HG03066 (cell line): ENCODE measurements at regions not wholly inside any gene's neighbourhood (a gene's known extent, or its start where the extent isn't known, plus 50 kb on each side); places are given as distances from the start of the nearest gene placed in this dataset.

Experiments used
- ATAC-seq: cut with Tn5 transposase; IDR thresholded peaks from one replicate; pipeline ENCODE4 v1.9.1; 2021; ENCODE audit warnings: low read depth; ENCODE audit not compliant: unreplicated experiment

DNA sequence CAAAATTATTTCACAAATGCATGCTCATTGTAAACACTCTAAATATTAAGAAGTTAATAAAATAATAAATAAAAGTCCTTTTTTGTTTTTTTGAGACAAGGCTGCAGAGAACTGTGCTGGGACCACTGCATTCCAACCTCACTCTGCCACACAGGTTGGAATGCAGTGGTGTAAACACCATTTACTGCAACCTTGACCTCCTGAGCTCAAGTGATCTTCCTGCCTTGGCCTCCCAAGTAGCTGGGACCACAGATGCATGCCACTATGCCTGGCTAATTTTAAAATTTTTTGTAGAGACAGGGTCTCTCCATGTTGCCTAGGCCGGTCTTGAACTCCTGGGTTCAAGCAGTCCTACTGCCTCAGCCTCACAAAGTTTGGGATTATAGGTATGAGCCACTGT lies 578.4 kb downstream of the ZIC1 start:
- ATAC-seq: no peak

DNA sequence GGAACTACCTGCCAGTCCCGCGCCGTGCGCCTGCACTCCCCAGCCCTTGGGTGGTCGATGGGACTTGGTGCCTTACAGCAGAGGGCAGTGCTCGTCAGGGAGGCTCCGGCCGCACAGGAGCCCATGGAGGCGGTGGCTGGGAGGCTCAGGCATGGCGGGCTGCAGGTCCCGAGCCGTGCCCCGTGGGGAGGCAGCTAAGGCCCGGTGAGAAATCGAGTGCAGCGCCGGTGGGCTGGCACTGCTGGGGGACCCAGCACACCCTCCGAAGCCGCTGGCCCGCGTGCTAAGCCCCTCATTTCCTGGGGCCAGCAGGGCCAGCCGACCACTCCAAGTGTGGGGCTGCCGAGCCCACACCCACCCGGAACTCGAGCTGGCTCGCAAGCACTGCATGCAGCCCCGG lies 580.2 kb downstream of the ZIC1 start:
- no peak for ATAC-seq

DNA sequence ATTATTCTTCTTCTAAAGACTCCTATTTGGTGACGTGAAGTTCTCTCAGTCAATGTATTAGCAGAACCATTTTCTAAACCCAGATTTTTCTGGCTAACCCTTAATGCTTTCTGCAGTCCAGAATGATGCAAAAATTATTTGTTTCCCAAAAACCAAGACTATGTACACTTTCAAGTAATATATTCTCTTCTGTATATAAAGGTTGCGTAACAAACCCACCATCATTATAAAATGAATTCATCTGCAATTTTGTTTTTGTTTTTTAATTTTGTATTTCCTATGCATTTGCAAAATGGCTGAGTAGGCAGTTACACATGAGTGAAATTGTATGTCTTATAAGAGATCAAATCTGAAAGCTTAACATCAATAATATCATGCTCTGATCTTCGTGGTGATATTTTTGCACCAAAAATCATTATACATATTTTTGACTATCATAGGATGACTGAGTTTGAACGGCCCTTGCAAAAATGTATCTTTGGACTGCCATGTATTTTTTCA lies 593.6 kb downstream of the ZIC1 start:
- ATAC-seq: no peak

DNA sequence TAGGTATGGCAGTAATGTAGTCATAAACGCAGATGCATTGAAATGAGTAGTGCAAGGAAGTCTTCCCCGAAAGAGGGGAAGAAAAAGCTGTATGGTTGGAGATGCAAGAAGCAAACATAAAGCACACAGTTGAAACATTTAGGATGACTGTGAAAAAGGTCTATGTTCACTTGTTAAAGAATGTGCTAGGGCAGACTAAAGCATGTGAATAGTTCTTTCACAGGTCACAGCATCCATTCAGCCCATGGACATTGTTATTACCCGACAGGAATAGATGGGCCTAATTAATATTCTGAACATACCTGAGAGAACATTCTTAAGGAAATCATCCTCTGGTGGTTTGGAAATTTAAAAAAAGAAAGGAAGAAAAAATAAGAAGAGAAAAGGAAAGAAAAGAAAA lies 595.2 kb downstream of the ZIC1 start:
- no peak for ATAC-seq

DNA sequence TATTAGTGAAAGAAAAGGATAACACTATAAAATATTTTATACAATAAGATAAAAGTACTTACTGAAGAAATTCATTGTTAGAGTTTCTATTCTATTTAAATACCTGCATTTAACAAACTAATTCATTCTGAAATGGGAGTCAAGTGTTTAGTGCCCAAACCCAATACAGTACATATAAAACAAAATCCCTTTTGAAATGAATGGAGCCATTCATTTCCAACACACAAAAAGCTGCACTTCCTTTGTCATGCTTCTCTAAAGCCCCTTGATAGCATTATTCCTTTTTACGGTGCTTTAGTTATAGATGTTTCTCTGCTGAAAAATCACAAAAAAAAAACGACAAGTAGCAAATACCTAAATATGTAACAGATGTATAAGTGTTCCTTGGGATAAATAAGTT lies 596.3 kb downstream of the ZIC1 start:
- ATAC-seq: no peak

DNA sequence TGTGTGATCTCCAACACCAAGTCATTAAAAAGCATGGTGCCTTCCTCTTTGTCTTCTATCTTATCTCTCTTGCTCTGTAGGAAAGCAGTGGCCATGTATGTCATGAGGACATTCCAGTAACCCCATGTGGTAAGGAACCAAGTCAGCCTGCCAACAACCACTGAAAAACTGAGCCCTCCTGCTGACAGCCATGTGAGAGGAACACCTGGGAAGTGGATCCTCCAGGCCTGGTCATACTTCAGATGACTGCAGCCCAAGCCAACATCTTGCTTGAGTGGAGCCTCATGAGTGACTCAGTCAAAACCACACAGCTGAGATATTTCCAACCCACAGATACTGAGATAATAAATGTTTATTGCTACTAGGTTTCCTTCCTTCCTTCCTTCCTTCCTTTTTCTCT lies 597.3 kb downstream of the ZIC1 start:
- no peak for ATAC-seq

DNA sequence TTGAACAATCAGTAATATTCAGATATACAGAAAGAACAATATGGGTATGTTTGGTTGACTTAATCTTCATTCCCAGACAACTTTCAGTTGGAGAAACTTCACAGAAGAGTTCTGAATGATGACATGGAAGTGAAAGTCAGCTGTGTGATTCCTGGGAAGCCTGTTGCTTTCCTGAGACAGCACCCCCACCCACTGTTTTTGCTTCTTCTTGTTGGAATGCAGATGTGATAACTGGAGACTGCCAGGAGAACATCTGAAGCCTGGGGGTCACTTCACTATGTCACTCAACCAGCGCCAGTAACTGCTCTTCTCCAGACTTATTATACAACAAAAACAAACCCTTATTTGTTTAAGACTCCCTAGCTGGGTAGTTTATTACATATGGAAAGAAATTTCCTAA lies 599.4 kb downstream of the ZIC1 start:
- ATAC-seq: no peak

DNA sequence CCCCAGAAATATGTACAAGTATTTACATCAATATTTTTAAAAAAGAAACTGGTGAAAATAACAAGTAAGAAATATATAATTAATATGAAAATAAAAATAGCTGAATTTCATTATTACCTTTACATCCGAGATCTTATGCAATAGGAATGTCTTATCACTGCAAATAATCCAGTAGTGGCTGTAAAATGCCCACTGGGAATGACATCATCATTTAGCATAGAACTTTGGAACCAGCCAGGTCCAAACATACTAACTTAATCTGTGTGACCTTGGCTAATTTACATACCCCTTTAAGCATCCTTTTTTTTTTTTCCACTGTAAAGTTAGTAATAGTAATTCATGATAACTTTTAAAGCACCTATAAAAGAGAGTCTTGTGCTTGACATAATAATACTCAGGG lies 611.7 kb downstream of the ZIC1 start:
- ATAC-seq: no peak

DNA sequence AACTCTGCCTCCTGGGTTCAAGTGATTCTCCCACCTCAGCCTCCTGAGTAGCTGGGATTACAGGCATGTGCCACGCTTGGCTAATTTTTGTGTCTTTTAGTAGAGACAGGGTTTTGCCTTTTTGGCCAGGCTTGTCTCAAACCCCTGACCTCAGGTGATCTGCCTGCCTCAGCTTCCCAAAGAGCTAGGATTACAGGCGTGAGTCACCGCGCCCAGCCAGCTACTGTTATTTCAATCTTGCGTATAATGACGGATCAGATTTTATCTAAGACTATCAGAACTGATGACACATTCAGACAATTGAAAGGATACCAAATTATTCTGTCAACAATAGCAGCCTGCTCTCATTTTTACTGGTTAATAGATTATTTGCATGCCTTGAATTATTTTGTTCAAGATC lies 612.2 kb downstream of the ZIC1 start:
- no peak for ATAC-seq

DNA sequence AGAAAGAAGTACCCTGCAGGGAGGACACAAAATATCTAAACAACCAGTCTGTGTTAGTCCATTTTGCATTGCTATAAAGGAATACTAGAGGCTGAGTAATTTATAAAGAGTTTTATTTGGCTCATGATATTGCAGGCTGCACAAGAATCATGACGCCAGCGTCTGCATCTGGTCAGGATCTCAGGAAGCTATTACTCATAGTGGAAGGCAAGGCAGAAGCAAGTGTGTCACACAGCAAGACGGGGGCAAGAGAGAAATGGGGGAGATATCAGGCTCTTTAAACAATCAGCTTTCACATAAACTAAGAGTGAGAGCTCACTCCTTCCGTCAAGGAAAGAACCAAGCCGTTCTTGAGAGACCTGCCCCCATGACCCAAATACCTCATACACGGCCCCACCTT lies 614.8 kb downstream of the ZIC1 start:
- ATAC-seq: no peak

DNA sequence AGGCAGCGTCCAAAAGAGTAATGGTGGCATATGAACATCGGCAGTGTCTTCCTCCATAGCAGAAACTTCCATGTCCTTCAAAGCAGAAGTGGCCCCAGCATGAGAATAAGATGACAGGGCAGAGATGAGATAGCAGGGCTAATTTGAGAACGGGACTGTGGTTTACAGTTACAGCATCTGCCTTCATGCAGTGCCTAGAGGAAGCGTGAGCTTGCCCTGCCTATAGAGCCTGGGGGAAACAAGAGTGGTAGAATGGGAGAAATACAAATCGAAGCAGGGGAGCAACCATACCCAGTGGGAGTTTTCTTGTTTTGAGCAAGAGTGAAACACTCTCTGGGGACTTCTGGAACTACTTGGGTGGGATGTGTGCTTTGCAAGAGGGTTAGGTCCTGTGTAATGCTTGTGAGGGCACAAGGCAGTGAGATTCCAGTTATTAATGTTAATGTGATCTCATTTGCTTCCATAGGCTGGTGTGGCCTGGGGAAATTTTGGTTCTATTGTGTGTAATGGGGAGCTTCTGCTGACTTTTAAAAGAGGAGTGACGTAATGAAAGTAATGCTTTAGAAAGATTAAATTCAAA lies 616.9 kb downstream of the ZIC1 start:
- no peak for ATAC-seq

DNA sequence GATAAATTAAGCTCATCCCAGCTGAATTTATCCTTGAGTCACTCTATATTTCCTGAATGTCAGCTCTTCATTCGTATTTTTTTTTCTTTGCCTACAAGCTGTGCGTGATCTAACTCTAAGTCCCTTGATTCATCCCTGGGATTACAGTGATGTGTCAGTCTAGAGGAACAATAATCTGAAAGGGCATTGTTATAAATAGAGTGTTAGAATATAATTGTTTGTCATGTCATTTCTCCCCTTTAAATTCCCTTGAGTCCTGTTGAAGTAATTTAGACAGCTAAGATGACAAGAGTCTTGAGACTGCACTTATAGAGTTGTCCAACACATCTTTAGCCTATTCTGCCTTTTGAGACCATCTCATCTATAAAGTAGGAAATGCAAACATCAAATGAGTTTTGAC lies 621.8 kb downstream of the ZIC1 start:
- ATAC-seq: no peak

DNA sequence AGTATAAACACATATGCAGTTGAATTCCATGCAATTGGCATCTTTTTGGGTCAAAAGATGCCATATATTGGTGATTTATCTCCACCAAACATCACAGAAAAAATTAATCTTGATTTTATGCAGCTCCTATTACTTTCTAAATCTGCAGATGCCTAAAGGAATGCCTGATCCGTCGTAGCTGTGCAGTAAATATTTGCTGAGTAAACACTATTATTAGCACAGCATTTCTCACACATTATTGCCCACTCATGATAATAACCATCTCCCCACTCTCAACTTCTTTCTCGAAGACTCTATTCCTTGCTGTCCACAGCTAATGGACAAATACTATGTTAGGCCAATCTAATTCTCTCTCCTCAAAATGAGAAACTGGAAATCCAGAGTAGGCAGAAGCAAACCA lies 625.2 kb downstream of the ZIC1 start:
- no peak for ATAC-seq

DNA sequence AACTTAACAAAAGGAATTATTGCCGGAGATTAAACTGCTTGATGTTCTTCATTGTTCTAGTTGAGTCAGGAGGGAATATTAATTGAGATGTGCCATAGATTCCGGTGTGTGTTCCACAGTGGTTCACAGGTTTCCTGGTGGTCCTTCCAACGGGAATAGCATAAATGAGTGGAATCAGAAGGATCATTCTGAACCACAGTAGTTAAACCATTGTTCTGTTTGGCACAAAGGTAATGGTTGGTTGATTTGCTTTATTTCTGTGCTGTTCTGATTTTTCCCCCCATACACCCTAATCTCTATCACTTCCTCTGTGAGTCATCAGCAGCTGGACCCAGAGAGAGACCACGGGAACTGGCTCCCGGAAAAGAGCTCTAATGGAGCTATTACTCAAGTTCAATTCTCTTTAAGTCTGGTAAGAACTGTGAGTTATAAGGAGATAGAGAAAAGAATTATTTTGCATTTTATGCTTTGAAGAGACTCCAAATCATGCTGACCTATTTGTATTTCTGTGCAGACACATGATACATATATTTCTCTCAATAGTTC lies 627.2 kb downstream of the ZIC1 start:
- no peak for ATAC-seq

DNA sequence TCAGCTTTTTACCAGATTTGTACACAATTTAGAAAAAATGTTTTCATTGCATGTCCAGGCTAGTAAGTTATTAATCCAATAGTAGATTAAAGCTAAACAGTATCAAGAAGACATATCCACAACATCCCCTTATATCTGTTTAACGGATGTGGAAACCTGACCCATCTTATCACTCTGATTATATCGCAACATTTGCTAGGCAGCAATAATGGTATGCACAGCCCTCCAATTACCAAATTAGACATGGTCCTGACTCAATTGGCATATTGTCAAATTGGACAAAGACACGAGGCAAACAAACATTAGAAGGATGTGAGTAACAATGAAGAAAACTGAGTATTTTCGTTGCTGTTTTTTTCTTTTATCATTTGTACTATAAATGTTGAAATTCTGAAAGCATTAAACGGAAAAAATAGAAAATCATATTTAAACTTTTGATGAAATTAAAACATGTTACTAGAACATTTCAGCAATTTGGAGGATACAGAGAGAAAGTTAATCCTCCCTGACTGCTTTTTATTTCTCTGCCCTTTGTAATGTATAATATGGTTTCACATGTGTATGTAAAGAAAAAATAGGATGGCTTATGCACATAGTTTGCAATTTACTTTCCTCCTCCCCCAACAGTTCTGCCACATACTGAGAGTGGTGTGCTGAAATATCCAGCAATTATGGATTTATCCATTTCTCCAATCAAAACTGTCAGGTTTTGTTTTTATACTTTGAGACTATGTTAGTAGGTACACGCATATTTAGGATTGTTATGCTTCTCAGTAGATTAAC lies 633.7 kb downstream of the ZIC1 start:
- no peak for ATAC-seq

DNA sequence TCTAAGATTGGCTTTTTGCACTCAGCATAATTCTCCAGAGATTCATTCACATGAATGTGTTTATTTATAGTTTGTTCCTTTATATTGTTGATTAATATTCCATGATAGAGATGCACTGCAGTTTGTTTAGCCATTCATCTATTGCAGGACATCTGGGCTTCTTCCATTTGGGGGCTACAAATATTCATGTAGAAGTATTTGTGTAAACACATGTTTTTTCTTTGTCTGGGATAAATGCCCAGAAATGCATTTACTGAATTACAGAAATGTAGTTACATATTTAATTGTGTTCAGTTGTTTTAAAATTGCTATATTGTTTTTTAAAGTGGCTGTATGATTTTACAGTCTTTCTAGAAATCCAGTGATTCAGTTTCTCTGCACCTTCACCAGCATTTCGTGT lies 635.0 kb downstream of the ZIC1 start:
- ATAC-seq: no peak

DNA sequence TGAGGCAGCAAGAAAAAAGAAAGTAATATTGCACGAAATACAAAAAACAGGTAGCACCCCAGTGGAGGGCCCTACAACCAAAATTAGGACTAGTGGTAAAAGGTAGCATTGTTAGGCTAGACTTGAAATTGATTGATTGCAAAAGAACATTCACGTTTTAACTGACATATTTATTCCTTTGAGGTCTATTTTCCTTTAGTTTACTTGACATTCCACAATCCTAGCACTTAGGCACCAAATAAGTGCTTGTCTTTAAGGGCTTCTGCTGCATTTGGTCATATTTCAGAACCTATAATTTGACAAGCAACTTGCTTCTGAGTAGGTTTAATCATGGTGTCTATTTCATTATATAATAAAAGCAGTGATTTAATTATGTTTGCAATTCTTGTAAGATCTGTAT lies 642.7 kb upstream of the AGTR1 start:
- ATAC-seq: no peak

DNA sequence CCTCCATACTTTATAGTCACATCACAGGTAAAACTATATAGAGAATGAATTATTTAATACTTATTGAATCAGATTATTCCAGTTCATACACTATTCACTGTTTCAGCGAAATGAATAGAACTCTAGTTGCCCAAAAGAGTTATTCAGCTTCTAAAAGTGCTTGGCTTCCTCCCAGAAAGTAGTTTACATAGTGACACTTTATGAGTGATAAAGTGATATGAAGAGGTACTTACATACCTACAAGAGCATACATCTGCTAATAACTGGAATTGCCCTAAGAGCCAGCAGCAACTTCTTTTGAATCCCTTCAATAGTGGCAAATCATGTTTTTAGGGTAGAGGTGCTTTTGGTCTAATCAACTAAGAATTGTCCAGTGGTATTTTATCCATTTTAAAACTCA lies 635.1 kb upstream of the AGTR1 start:
- no peak for ATAC-seq

DNA sequence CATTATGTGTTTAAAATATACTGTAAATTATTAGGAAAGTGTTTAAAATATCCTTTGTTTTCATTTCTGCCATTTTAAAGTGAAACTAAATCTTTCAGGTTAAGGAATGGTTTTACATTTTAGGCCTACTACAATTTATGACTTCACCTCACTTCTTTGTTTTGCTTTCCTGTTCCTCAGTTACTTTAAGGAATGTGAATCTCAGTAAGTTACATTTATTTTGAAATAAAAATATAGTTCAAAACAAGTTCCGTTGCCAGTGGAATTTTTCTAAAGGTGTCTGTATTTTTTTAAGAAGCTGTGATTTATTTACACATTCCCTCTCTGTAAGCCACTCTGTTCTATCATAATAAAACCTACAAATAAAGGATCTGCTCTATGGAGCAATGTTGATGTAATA lies 630.9 kb upstream of the AGTR1 start:
- no peak for ATAC-seq

DNA sequence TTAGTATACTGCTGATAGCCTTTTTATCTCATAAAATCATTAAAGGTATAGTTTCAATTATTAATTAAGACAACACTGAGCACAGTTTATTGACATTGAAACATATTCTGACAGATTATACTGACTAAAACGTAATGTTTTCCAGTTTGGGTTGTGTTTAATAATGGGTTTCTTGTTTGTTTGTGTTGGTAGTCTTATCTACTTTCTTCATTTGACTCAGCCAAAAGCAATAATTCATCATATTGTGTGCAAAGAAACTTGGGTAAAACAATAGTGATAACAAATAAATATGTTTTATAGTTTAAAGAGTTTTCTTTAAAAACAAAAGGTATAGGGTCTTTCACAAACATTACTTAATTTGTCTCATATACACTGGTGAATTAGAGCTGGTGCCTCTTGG lies 629.2 kb upstream of the AGTR1 start:
- ATAC-seq: no peak

DNA sequence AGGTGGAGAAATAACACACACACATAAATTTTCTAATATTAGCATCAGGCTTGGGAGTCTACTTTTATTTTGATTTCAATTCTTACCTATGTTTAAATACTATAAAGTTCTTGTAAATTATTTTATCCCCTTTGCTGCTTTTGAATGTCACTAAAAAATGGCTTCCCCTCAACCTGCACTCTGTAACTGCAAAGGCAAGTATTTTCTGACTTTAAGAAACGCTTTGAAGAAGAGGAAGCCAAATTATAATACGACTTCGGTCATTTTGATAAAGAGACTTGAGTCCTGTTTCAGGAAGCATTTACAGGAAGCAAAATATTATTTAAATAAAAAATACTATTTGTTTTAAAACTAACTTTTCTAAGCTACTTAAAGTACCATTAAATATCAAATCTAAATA lies 627.7 kb upstream of the AGTR1 start:
- no peak for ATAC-seq
